Left forelimb (tissue), 1 donor: ENCODE measurements at regions not wholly inside any gene's neighbourhood (a gene's known extent, or its start where the extent isn't known, plus 50 kb on each side); places are given as distances from the start of the nearest gene placed in this dataset.
"Not testable (repeated sequence)": the region's sequence is repeated elsewhere in the genome, so short reads cannot be mapped to it uniquely, and the experiment has no call there.

ENCODE experiments used
- DNase-seq: peaks from one replicate; pipeline ENCODE4 v3.0.0-alpha.2; 2018; ENCODE audit warnings: low spot score

DNA sequence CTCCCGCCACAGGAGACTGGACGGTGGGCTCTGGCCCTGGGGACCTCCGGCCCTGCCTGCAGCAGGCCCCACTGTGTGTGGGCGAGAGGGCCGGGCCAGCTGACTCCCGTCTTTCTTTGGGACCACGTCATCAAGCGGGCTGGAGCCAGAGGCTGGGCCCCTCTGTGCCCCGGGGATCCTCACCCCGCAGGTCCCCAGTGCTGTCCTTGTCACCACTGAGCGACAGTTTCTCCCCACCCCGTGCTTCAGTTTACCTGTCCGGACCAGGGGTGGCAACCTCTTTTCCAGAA, 181.9 kb upstream of the ZNF469 start:
- DNase-seq, result no peak

DNA sequence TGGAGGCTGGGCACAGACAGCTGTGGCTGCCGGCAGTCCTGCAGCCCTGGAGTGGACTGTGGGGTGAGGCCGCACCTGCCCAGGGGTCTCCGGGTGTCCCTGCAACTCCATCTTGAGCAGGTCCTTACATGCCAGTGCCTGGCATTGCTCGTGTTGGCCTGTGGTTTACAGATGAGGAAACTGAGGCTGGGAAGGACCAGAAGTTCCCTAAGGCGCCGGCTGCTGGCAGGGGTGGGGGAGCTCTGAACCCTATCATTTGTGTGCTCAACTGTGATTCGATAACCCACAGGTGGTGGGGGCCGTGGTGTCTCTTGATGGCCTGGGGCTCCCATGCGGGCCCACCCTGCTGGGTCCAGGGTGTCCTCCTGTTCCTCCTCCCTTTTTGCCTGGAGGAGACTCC, 181.1 kb upstream of the ZNF469 start:
- DNase-seq, result not testable (repeated sequence)

DNA sequence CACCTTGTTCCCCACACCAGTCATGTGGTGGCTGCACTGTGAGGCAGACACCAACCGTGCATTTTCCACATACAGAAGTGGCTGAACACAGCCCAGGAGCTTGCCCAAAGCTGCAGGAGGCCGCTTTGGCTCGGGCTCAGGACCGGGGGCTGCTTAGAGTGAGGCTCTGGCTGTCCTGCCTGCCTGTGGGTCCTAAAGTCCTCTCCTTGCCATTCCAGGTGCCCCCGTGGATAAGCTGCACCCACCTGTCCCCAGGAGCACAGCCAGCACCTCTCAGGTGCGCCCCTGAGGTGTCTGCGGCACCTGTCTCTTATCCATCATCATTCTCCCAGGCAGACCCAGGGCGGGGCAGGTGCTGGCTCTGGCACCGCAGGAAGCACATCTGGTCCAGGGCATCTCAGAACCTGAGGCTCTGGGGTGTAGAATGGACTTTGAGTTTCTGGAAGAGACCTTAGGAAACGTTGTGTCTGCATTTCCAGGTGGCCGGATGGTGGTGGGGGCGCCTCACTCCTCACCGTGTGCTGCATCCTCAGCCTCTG, 180.5 kb upstream of the ZNF469 start:
- DNase-seq, result no peak

DNA sequence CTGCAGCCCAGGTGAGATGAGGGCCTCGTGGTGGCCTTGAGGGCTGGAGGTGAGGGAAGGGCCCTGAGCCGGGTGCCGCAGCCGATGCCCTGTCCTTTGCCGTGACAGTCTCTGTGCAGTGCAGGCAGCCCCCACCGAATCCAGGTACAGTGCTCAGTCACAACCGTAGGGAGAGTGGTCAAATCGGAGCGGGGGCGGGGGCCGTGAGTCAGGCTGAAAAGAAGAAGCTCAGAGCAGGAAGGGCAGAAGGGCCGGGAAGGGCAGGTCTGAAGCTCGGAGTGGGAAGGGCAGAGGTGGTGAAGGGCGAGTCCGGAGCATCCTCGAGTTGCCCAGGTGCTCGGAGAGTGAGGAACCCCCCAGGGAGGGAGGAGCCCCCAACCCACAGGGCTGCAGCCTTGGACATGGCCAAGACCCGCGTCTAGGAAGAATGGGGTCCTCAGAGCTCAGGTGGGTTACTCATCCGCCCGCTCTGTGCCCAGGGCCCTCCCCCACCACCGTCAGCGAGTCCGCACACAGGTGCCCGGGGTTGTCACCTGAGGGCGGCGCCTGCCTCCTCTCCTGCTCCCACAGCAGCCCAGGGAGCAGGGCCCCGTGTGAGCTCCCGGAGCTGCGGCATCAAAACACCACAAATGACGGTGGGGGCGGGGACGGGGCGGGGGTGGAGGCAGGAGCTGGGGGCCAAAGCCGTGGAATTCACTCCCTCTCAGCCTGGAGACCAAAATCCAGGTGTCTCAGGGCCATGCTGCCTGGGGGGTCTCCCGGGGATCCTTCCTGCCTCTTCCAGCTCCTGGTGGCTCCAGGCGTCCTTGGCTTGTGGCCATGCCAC, 179.7 kb upstream of the ZNF469 start:
- DNase-seq, result peak; percentile 47

DNA sequence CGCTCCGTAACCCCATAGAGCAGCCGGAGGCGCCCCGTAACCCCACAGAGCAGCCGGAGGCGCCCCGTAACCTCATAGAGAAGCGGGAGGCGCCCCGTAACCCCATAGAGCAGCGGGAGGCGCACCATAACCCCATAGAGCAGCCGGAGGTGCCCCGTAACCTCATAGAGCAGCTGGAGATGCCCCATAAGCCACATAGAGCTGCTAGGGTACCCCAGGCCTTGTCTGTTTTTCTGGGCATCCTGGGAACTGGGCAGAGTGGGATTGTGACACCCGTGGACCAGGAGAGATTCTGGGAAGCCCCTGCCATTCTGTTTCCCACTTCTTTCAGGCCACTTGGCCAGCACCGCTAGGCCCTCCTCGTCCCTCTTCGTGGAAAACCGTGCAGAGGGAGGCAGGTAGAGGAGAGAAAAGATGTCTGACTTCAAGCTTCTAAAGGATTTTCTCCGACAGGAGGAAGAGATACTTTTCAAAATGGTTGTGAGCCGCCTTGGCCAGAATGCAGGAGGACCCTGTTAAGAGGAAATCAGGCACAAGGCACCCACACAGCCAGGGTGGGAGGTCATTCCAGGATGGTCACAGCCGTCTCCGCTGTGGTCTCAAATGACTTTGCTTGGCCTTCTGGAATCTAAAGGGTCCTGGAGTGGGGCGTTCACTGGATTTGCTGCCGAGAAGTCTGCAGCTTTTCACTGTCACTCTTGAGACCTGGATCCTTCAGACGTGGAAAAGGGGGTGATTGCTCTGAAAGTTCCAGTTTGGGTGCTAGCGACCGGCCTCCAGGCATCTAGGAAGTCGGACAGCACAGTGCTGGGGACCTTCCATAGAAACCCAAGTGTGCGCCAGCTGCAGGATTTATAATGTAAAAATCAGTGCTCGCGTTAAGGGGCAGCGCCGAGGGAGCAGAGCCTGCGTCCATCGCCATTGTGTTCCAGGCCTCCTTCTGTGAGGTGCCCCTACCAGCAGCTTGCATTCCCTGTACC, 178.3 kb upstream of the ZNF469 start:
- peak; percentile 62 for DNase-seq

DNA sequence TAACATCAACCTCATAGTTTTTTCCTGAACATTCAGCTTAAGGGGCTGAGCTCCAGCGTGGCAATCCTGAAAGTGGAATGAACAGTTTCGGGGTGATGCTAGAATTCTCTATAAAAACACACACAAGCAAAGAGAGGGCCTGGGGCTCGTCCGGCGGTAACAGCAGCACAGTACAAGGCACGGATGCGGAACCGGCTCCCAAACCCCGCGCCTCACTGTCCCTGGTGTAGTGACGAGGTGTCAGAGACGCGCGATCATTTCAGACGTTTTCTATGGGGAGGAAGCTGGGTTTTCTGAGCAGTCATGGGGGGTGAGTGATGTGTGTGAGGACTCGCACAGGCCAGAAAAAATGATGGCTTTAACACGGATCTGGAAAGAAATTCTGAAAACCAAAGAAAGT, 177.3 kb upstream of the ZNF469 start:
- DNase-seq, result peak; percentile 23

DNA sequence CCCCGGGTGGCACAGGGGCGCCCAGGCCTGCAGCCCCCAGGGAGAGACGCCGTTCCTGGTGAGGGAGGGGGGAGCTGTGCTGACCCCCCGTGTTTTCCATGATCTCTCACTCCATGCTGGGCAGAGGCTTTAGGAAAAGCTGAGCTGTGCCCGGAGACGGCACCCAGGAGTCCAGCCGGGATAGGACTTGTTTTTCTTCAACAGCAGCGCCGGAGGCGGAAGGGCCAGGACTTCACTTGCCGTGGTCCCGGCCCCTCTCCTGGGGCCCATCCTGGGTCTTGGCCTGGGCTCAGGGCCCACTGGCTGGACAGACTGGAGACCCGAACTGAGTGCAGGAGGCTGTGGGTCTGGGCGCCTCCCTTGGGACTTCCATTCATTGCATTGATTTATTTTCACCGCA, 176.8 kb upstream of the ZNF469 start:
- peak; percentile 31 for DNase-seq

DNA sequence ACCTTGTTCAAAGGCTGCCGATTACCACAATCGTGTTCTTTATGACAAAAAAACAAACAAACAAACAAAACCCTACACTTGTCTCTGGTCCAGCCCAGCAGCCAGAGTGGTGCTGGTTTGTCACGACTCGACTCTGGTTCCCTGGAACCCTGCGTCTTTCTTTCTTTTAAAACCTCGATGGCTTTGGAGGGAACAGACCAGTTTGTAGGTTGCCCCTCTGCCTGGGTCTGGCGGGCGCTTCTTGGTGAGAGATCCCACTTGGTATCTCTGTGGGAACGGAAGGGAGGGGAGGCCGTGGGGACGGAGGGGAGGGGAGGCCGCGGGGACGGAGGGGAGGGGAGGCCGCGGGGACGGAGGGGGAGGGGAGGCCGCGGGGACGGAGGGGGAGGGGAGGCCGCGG, 176.2 kb upstream of the ZNF469 start:
- DNase-seq, result not testable (repeated sequence)

DNA sequence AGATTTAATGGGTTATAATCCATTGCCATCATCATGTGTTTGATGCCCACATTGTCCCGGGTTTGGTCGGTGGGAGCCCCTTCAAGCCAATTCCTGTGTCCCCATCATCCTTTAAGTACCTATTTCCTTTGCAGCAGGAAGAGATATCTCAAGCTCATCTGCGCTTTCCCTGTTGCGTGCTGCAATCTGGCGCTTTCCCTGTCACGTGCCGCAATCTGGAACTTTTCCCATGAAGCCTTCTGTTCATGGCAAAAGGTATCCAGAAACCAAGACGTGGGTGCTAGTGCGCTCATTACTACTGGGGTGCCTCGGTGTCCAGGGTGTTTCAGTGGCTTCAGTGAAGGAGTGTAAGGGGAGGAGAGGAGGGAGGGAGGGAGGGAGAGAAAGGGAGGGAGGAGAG, 174.6 kb upstream of the ZNF469 start:
- DNase-seq, result peak; percentile 23

DNA sequence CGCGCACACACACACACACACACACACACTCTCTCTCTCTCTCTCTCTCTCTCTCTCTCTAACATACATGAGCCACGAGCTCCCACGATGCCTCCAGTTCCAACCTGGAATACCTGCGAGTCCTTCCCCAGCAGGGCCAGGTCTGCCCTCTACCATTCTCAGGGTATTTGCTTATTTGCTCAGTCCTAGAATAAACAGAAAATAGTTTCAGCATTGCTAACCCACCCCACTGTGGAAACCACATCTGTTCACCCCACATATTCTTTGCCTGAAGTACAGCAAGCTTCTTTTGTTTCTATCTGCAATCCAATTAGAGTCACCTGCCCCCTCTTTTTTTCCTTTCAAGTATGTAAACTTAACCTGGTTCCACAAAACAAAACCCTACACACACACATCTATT, 174.0 kb upstream of the ZNF469 start:
- not testable (repeated sequence) for DNase-seq

DNA sequence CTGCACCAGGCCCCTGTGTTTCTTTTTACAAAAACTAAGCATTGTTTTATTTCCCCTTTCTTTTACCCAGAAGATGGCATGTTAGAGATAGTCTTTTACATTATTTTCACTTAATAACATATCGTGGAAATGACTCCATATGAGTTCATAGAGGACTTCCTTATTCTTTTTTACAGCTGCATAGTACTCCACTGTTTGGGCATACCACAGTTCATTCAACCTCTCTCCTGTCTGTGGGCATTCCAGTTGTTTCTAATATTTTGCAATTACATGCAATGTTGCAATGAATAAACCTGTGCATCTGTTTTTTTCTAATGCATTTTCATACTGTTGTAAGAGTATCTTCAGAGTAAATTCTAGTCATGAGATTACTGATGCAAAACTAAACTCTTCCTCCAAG, 173.2 kb upstream of the ZNF469 start:
- not testable (repeated sequence) for DNase-seq

DNA sequence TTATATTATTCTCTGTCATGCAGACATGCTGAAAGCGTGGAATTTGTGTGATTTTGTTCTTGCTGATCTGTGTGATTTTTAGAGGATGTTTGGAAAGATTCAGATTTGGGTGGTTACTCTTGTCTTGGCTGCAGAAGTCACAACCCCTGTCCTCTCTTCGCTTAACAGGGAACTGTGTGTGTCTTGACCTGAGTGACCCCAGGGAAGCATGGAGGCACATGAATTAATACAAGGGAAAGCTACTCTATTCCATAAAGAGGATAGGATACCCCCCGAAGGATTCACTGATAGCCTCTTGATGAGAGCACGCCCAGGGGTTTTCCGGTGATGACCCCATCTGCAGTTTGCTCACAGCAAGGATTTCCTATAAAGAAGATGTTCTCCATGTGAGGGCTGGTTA, 168.8 kb upstream of the ZNF469 start:
- not testable (repeated sequence) for DNase-seq

DNA sequence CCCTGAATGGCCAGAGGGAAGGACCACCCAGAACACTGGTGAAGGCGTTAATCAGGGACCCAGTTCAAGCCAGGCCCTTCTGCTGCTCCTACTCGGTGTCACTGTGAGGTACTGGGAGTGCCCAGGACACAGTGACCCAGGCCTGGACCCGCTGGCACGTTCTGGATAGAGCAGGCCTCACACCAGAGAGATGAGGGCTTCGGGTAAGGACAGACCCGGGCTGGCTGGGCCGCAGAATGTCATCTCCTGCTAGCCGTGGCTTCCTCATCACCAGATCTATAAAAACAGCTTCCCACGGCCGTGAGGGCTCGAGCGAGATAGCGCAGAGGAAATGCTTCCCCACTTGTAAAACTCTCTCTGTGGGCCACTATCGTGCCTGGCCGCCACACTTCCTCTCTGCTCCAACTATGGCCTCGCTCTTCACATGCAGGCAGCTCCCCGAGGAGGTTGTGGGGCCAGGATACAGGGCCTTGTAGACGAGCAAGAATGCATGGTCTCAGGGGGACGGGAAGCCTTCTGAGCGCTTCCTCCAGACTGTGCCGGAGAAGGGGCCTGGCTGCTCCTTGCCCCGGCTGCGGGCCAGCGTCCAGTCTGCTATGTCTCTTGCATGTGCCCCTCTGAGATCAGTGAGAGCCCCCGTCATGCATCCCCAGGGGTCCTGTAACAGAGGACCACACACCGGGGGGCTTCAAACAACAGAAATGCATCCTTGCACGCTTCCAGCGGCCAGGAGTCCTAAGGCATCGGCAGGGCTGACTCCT, 161.6 kb upstream of the ZNF469 start:
- DNase-seq, result peak; percentile 61

DNA sequence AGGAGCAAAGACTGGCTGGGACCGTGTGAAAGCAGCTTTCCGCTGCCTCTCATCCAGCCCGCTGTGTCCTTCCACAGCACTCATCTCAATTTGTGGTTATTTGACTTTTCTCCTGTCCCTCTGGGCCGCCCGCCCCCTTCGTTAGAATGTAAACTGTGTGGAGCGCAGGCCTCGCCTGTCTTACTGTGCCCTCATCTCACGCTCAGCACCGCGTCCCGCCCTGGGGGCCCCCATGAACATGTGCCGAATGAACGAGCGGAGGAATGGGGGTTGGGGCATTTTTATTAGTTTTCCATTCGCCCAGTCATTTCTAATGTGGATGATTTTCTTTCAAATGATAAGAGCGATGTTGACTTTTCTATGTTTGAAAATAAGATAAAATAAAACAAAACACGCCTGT, 159.1 kb upstream of the ZNF469 start:
- DNase-seq, result not testable (repeated sequence)

DNA sequence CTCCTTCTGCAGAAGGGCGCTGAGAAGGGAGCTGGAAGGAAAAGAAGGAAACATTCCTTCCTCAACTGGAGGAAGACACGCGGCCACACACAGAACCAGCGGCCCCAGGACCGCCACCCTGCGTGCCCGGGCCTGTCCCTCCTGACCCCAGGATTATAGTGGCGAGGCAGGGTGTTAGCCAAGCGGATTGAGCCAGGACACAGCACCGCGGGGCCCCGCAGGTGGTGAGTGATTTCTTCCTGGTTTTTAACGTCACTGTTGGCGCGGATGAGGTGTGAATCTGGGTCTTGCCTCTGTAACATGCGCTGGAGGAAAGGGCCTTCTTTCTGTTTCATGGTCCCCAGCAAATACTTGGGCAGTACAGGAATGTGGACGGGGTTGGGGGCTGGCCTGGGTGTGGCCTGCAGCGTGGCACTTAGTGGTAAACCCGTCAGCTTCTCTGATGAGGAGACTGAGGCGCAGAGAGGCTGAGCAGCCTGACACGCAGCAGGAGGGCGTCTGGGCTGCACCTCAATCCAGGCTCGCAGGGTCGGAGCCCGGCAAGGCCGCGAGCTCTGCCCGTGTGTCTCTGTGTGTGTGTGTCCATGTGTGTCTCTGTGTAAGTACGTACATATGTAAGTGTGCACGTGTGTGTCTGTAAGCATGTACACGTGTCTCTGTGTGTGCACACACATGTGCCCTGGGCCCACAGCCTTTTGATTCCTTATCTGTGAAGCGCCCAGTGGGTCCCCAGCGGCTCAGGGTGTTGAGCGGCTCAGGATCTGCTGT, 158.4 kb upstream of the ZNF469 start:
- not testable (repeated sequence) for DNase-seq

DNA sequence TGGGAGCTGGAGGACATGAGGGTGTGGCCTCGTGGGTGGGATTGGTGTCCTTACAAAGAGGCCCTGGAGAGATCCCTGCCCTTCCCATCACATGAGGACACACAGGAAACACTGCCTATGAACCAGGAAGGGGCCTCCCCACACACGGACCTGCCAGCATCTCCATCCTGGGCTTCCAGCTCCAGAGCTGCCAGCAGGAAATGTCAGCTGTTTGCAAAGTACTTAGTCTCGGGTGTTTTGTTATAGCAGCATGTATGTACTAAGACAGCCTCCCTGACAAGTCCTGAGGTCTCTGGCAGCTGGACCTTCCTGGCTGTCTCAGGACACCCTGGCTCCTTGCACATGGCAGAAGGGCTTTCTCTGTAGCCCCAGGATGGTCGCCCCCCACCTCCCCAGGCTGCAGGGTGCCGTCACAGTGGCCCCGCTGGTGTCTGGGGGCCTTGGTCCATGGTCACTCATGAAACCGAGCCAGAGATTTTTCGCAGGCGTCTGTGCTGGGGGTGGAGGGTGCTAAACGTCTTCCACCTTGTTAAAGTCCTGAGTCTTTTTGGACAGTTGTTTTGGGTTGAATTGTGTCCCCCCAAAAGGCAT, 157.0 kb upstream of the ZNF469 start:
- not testable (repeated sequence) for DNase-seq

DNA sequence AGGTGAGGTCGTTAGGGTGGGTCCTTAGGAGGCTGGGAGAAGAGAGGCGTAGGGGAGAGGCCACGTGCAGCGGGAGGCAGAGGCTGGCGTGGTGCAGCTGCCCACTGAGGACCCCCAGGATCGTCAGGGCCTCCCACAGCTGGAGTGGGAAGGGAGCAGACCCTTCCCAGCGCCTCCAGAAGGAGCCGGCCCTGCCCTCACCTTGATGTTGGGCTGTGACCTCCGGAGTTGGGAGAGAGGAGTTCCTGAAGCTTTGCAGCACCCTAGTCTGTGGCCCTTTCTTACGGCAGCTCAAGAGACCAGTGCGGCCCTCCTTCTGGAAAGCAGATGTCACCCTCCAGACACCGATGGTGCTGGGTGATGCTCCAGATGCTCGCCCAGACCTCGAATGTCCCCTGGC, 156.5 kb upstream of the ZNF469 start:
- not testable (repeated sequence) for DNase-seq

DNA sequence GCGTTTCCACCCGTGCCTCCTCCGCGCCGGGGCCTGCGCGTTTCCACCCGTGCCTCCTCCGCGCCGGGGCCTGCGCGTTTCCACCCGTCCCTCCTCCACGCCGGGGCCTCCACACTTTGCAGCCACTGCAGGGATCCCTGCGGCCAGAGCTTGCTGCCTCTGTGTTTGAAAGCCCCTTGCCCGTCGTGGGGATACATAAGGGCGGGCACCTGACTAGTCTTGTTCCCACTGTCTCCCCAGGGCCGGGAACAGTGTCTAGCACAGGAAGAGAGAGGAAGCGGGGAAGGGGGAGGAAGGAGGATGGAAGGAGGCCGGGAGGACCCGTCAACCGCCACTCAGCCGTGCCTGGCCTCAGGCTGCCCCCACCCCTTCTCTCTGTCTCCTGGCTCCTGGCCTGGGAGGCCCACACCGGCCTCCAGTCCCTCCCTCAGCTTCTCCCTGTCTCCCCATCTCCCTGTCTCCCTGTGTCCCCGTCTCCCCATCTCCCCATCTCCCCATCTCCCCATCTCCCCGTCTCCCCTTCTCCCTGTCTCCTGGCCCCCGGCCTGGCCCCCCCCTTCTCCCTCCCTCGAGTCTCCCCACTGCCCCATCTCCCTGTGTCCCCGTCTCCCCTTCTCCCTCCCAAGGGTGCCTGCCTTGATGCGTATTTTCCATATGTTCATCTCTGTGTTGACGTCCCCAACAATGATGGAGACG, 155.6 kb upstream of the ZNF469 start:
- DNase-seq, result not testable (repeated sequence)

DNA sequence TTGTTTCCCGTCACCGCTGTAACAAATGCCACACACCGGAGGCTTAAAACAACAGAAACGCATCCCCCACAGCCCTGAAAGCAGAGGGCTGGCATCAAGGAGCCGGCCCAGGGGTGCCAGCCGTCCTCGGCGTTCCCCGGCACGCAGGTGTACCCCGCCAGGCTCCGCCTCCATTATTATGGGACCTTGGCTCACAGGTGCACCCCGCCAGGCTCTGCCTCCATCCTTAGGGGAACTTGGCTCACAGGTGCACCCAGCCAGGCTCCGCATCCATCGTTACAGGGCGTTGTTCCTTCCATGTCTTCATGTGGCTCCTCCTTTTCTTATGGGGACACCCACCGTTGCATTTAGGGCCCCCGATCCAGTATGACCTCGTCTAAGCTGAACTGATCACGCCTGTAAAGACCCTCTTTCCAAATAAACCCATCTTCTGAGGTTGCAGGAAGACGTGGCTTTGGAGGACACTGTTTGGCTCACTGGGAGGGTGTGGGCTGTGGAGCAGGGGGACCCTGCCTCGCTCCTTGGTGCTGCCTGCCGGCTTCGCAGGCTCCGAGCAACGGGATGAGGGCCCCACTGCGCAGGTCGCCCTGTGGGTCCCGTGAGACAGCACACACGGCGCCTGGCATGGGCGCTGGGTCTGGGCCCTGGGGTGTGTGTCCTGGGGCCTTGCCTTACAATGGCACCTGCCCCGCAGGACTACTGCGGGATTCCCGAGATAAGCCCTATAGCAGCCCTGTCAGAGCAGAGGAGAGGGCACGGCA, 154.9 kb upstream of the ZNF469 start:
- DNase-seq, result not testable (repeated sequence)
